ENCODE measurements at regions not wholly inside any gene's neighbourhood (a gene's known extent, or its start where the extent isn't known, plus 50 kb on each side); places are given as distances from the start of the nearest gene placed in this dataset.

DNA sequence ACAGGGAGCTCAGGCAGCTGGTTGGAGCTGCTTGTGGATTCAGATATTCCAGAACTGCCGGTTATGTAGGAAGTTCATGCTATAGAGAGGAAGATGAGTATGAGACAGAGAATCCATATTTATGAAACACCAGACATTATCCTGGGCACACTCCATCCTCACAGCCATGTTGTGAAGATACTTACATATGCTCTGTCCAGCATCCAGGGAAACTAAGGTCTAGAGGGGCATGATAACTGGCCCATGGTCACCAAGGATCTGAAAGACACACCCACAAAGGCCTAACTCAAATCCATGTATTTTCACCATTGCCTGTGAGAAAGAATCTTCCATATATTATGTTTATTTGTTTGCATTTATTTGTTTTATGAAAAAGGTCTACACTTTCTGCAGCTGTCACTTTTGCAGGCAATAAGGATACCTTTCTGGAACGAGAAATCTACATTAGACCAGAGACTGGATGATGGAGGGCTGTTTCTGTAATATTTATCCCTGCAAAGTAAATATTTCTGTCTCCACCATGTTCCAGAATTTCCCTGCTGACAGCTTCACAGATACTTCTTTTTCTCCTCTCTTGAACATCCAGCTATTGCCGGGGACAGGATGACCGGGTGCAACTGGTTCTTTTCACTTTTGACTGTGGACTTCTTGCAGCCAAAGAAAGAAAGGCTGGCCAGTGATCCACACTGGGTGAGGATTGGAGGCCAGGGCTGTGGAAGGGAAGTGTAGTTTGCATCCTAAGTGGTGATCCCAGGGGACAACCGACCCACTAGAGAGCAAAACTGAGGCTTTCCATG is 145.9 kb upstream of the NAV2 start:
- TF ChIP-seq, protein P1, sequence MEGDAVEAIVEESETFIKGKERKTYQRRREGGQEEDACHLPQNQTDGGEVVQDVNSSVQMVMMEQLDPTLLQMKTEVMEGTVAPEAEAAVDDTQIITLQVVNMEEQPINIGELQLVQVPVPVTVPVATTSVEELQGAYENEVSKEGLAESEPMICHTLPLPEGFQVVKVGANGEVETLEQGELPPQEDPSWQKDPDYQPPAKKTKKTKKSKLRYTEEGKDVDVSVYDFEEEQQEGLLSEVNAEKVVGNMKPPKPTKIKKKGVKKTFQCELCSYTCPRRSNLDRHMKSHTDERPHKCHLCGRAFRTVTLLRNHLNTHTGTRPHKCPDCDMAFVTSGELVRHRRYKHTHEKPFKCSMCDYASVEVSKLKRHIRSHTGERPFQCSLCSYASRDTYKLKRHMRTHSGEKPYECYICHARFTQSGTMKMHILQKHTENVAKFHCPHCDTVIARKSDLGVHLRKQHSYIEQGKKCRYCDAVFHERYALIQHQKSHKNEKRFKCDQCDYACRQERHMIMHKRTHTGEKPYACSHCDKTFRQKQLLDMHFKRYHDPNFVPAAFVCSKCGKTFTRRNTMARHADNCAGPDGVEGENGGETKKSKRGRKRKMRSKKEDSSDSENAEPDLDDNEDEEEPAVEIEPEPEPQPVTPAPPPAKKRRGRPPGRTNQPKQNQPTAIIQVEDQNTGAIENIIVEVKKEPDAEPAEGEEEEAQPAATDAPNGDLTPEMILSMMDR (IDR thresholded peaks at IDR 0.05) = no peak
- no peak for TF ChIP-seq REST (IDR thresholded peaks at IDR 0.05; ENCODE audit: insufficient read depth in 1 of 2, low read depth in 2 of 2, low read length in 1 of 2)
- no peak for TF ChIP-seq POLR2AphosphoS5 (IDR thresholded peaks at IDR 0.05; ENCODE audit: low read depth, low read length)
- no peak for TF ChIP-seq TCF7L2 (IDR thresholded peaks at IDR 0.05; ENCODE audit: low read depth, low read length)
